Cardiac fibroblast (primary cell): ENCODE measurements at regions not wholly inside any gene's neighbourhood (a gene's known extent, or its start where the extent isn't known, plus 50 kb on each side); places are given as distances from the start of the nearest gene placed in this dataset.

Experiments
- DNase-seq, 2 donors: peaks; one replicate each; pipeline versions ENCODE4 v3.0.0 to v3.0.0-alpha.2; 2010; ENCODE audit warnings: low read depth in 2 of 2
- H3K4me3 ChIP-seq, 2 donors: replicated peaks in 1 of 2; 1 replicate in 1 of 2; 2 replicates in 1 of 2; pipeline ENCODE4 v1.5.1; 2011; ENCODE audit warnings: low read depth in 2 of 2, low read length in 2 of 2, mild to moderate bottlenecking in 2 of 2, moderate library complexity in 1 of 2
- TF ChIP-seq, protein P1 (sequence below): IDR thresholded peaks from one replicate; pipeline ENCODE4 v1.5.1; 2011; ENCODE audit warnings: low read depth, mild to moderate bottlenecking, low read length, inconsistent platforms

DNA sequence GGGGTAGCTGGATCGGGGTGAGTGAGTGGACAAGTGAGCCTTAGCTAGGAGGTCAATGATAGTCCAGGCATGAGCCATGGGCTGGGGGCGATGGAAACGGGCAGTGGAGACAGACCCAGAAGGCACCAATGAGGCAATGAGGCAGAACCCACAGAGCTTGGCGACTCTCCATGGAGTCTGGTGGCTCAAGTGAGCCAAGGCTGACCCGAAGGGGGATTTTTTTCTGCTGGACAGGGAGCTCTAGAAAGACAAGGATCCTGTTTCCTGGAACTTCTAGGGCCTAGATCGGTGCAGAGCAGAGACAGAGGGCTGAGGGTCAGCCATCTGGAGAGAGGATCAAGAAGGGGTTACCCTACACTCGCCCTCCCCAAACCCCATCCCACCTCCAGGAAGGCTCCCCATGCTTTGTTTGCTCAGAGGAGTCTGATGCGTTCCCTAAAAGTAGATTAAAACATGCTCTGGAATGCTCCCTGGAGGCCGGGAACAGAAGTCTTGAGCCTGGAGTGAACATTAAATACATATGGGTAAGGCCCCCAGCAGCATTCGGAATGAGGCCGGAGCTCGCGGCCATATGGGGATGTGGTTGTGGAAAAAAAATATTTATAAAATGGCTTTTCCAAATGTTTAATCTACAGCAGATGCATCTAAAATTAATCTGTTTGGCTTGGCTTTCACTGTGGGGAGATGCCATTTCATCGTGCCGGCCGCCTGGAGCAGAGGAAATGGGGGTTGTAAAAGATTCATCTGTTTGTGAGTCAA is 237.8 kb upstream of the PMEPA1 start:
- TF ChIP-seq, protein P1, sequence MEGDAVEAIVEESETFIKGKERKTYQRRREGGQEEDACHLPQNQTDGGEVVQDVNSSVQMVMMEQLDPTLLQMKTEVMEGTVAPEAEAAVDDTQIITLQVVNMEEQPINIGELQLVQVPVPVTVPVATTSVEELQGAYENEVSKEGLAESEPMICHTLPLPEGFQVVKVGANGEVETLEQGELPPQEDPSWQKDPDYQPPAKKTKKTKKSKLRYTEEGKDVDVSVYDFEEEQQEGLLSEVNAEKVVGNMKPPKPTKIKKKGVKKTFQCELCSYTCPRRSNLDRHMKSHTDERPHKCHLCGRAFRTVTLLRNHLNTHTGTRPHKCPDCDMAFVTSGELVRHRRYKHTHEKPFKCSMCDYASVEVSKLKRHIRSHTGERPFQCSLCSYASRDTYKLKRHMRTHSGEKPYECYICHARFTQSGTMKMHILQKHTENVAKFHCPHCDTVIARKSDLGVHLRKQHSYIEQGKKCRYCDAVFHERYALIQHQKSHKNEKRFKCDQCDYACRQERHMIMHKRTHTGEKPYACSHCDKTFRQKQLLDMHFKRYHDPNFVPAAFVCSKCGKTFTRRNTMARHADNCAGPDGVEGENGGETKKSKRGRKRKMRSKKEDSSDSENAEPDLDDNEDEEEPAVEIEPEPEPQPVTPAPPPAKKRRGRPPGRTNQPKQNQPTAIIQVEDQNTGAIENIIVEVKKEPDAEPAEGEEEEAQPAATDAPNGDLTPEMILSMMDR, result no peak
- no peak overlapping the region for H3K4me3 ChIP-seq
- no peak for DNase-seq

DNA sequence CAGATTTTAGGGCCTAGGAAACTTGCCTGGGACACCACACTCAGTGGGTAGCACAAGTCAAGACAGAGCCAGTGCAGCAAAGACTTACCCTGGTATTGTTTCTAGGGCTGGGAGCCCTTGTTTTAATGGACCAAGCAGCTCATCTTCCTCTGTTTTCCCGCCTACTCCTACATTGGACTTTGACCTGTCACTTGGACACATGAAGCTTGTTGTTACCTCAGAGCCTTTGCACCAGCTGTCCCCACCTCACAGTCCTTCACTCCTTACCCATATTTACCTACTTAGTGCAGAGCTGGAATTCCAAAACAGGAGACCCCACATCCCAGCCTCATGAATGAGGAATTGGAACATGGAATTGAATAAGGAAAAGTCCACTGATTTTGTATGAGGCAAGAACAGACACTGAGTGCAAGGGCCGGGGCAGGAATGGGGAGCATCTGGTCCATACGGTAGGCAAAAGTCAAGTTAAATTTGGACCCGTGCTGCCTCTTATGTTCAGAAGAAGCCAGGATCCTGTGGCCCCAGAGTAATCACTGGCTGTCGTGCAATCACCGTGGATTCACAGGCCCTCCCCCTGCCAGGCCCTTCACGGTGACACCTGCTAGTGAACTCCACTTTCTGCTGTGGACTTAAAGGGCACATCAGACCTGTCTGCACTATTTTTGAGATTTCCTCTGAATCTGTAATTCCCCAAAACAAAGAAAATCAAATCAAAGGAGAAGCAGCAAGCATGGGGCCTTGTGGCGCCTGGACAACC is 236.9 kb upstream of the PMEPA1 start:
- TF ChIP-seq, protein P1, result no peak
- no peak overlapping the region for H3K4me3 ChIP-seq
- no peak for DNase-seq

DNA sequence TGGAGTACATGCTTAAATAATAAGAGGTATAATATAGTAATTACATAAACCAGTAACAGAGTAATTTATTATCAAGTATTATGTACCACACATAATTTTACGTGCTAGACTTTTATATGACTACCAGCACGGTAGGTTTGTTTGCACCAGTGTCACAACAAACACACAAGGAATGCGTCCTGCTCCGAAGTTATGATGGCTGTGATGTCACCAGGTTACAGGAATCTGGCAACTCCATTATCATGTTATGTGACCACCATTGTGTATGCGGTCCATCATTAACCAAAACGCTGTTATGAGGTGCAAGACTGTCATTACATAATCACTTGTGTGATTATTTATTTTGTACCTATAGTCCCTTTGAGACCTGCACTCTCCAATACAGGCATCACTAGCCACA is 235.2 kb upstream of the PMEPA1 start:
- H3K4me3 ChIP-seq, result no peak overlapping the region
- TF ChIP-seq, protein P1, result no peak
- DNase-seq, result no peak

DNA sequence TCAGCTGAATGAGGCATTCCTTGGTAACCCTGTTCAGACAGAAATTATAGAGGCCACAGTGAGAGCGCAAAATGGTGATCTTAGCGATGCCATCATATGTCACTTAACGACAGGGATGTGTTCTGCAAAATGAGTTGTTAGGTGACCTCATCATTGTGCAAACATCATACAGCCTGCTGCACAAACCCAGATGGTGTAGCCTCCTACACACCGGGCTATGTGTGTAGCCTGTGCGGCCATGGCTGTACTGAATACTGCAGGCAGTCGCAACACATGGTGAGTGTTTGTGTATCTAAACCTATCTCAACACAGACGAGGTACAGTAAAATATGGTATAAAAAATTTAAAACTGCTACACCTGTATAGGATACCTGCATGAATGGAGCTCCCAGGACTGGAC is 234.1 kb upstream of the PMEPA1 start:
- H3K4me3 ChIP-seq, result no peak overlapping the region
- TF ChIP-seq, protein P1, result no peak
- DNase-seq, result no peak

DNA sequence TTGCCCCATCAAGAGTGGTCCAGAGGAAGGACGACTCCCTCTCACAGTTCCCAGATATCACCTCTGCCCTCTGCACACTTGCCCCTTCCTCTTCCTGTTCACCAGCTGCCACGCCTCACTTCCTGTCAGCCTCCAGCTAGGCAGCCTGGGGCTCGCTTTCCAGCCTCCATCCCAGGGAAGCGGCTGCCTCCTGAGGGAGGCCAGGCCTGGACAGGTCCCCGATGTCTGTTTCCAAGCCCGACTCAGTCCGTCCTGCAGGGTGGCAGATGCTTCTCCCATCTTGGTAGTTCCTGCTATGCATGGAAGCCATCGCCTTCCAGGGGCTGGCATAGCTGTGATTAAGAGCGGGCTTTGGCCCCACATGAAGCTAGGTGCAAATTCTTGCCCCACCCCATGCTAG is 233.5 kb upstream of the PMEPA1 start:
- TF ChIP-seq, protein P1, result no peak
- H3K4me3 ChIP-seq, result no peak overlapping the region
- DNase-seq, result no peak

DNA sequence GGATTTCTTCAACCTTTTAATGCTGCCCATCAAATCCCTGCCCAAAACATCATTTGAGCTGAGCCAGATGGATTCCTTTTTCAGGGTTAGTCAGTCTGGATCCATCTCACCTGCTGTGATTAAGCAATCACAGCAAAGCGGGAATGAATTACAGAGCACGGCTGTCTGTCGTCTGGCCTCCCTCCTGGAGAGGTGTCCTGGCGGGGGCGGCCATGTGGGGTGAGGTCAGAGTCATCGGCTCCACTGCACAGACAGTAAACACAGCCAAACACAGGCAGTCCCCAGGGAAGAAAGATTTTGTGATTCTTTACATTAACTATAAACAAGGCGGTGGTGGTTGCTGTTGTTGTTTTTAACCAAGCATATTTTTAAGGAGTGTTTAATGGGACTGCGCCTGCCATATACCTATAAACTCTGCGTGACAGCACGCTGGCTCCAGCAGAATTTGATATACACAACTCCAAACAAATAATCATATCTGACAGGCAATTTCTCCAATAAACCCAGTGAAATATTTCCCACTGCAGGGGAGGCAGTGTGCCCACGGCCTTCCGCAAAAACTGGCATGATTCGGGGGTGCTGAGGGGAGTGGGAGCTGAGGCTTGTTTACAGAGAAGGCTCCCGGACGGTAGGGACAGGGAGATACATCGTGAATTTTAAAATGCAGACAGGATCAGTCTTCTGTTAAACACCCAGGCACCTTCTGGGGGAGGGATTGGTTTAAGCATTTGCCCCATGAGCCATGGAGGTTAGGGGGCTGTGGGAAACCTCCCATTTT is 232.0 kb upstream of the PMEPA1 start:
- no peak for DNase-seq
- no peak overlapping the region for H3K4me3 ChIP-seq
- TF ChIP-seq, protein P1, result no peak
